Natural killer cell (primary cell): ENCODE measurements at regions not wholly inside any gene's neighbourhood (a gene's known extent, or its start where the extent isn't known, plus 50 kb on each side); places are given as distances from the start of the nearest gene placed in this dataset.

Experiments
- ATAC-seq, 3 donors: fragments of 150-1000 bp in 2 of 3; fragments of 200-7000 bp in 1 of 3; cut with Tn5 transposase; 1 replicate in 1 of 3; 2 replicates in 2 of 3; pipeline ENCODE4 v1.10.0; 2021; ENCODE audit warnings: mild to moderate bottlenecking in 2 of 3, moderate library complexity in 2 of 3
- DNase-seq, 2 donors: peaks; one replicate each; pipeline versions ENCODE4 v3.0.0 to v3.0.0-alpha.2; 2013 to 2021; ENCODE audit warnings: mixed read lengths in 1 of 2
- H3K27ac ChIP-seq: one replicate; pipeline ENCODE4 v1.5.1; 2013; ENCODE audit warnings: mild to moderate bottlenecking, low read length
- H3K27me3 ChIP-seq: one replicate; pipeline ENCODE4 v1.6.1; 2013; ENCODE audit warnings: low read length; ENCODE audit not compliant: control insufficient read depth, insufficient read depth
- H3K36me3 ChIP-seq: one replicate; pipeline ENCODE4 v1.6.1; 2013; ENCODE audit warnings: low read length; ENCODE audit not compliant: control insufficient read depth, insufficient read depth
- H3K4me1 ChIP-seq: one replicate; pipeline ENCODE4 v1.6.1; 2013; ENCODE audit warnings: low read length; ENCODE audit not compliant: control insufficient read depth, insufficient read depth
- H3K4me3 ChIP-seq: one replicate; pipeline ENCODE4 v1.5.1; 2013; ENCODE audit warnings: low read length
- H3K9me3 ChIP-seq: one replicate; pipeline ENCODE4 v1.6.1; 2013; ENCODE audit warnings: low read length; ENCODE audit not compliant: control insufficient read depth, insufficient read depth
- H3K27ac Mint-ChIP-seq, 2 donors: one replicate each; pipeline ENCODE4 v1.8.0; 2022; ENCODE audit warnings: mild to moderate bottlenecking in 2 of 2, mixed read lengths in 2 of 2, moderate library complexity in 1 of 2
- H3K27me3 Mint-ChIP-seq, 2 donors: one replicate each; pipeline ENCODE4 v1.8.0; 2022; ENCODE audit warnings: low read depth in 2 of 2, mixed read lengths in 2 of 2
- H3K36me3 Mint-ChIP-seq: one replicate; pipeline ENCODE4 v1.8.0; 2022; ENCODE audit warnings: mixed read lengths
- H3K4me1 Mint-ChIP-seq, 2 donors: one replicate each; pipeline ENCODE4 v1.8.0; 2022; ENCODE audit warnings: mixed read lengths in 2 of 2
- H3K4me3 Mint-ChIP-seq: one replicate; pipeline ENCODE4 v1.8.0; 2022; ENCODE audit warnings: mild to moderate bottlenecking, moderate library complexity, mixed read lengths
- H3K9me3 Mint-ChIP-seq, 2 donors: one replicate each; pipeline ENCODE4 v1.8.0; 2022; ENCODE audit warnings: mixed read lengths in 2 of 2
- WGBS: methylation state at CpG from one replicate; pipeline ENCODE4 v1.1.7; 2013; ENCODE audit warnings: missing lambda C conversion rate; ENCODE audit not compliant: insufficient coverage; 5-methylcytosine and 5-hydroxymethylcytosine counted together
- intact Hi-C: fragments of 100-400 bp; cut with micrococcal nuclease; formaldehyde crosslinking; loops from one replicate; pipeline ENCODE4 v1.14.2; 2022
- TF ChIP-seq, protein P1 (sequence below): fragments of 200-600 bp; IDR thresholded peaks from one replicate; pipeline ENCODE4 v1.8.0; 2022; ENCODE audit warnings: antibody characterized with exemption

DNA sequence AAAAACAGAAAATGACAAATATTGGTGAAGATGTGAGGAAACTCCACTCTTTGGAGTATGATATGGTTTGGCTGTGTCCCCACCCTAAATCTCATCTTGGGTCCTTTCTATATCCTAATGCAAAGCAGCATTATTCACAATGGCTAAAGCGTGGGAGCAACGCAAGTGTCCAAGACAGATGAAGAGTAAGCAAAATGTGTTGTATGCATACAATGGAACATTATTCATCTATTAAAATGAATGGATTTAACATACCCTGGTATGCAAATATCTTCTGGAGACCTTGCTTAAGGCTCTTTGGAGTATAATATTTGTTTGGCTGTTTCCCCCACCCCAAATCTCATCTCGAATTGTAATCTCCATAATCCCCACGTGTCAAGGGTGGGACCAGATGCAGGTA lies 839.8 kb upstream of the POM121L12 start:
- no peak overlapping the region for H3K4me3 ChIP-seq
- Mint-ChIP-seq H3K27me3 (no peaks in the 10 kb centered on the region), H3K36me3 (no peaks in the 10 kb centered on the region), H3K4me3 (no peak overlapping the region), H3K9me3 (peaks cover 18 to 21% of the 10 kb centered on the region in 2 donors), H3K27ac (no peak overlapping the region), H3K4me1 (no peaks in the 10 kb centered on the region)
- TF ChIP-seq, protein P1, sequence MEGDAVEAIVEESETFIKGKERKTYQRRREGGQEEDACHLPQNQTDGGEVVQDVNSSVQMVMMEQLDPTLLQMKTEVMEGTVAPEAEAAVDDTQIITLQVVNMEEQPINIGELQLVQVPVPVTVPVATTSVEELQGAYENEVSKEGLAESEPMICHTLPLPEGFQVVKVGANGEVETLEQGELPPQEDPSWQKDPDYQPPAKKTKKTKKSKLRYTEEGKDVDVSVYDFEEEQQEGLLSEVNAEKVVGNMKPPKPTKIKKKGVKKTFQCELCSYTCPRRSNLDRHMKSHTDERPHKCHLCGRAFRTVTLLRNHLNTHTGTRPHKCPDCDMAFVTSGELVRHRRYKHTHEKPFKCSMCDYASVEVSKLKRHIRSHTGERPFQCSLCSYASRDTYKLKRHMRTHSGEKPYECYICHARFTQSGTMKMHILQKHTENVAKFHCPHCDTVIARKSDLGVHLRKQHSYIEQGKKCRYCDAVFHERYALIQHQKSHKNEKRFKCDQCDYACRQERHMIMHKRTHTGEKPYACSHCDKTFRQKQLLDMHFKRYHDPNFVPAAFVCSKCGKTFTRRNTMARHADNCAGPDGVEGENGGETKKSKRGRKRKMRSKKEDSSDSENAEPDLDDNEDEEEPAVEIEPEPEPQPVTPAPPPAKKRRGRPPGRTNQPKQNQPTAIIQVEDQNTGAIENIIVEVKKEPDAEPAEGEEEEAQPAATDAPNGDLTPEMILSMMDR: no peak
- DNase-seq (no peak), ATAC-seq (no peak)
- intact Hi-C loops: no loop called here
- H3K4me1 ChIP-seq: no peaks in the 10 kb centered on the region
- WGBS: no CpG with 5 or more reads among the region's 4 CpGs
- no peaks in the 10 kb centered on the region for H3K27me3 ChIP-seq
- H3K9me3 ChIP-seq: peaks cover 7% of the 10 kb centered on the region
- no peak overlapping the region for H3K27ac ChIP-seq
- no peaks in the 10 kb centered on the region for H3K36me3 ChIP-seq

GRCh38 chr7:52189153-52189778 lies 846.2 kb upstream of the POM121L12 start:
- H3K27me3 Mint-ChIP-seq: no peaks in the 10 kb centered on the region
- no peak for ATAC-seq
- peaks cover 5% of the 10 kb centered on the region for H3K9me3 ChIP-seq
- H3K36me3 ChIP-seq: no peaks in the 10 kb centered on the region
- H3K27ac Mint-ChIP-seq: no peak overlapping the region
- no peaks in the 10 kb centered on the region for H3K27me3 ChIP-seq
- no peak overlapping the region for H3K4me3 ChIP-seq
- no peak overlapping the region for H3K27ac ChIP-seq
- H3K9me3 Mint-ChIP-seq: peaks cover 14 to 22% of the 10 kb centered on the region in 2 donors
- no peak for DNase-seq
- TF ChIP-seq, protein P1: no peak
- H3K36me3 Mint-ChIP-seq: no peaks in the 10 kb centered on the region
- H3K4me1 Mint-ChIP-seq: no peaks in the 10 kb centered on the region
- WGBS: 89% methylated on average over 2 of the region's 2 CpGs
- no peaks in the 10 kb centered on the region for H3K4me1 ChIP-seq
- intact Hi-C loops: no loop called here
- no peak overlapping the region for H3K4me3 Mint-ChIP-seq

DNA sequence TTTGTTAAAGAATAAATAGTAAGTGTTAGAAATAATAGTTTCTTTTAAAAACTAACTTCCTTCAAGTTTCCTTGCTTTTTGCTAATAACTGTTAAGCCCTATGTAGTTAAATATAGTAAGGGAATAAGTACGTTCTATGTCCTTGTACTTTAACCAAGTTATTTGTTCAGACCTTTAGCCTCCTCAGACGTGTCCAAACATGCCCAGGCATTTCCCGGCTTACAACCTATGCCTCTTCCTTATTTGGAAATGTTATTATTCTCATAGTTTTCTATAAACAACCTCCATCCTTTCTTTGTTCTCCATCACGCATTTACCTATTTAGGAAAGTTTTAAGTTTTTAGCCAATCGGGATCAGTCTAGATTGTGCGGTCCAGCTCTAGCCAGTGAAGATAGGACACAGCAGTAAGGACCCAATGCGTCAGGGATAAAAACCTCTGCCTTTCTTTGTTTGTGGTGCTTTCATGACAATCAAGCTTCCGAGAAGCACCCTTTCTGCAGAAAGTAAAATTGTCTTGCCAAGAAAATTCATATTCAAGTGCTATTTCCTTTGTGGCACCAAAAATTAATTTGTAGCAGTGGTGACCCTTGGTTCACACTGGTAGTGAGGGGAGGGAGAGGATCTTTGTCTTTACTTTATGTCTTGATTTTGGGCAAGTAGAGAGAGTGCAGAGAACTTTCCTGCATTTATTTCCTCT lies 851.3 kb upstream of the POM121L12 start:
- peaks cover 5% of the 10 kb centered on the region for H3K36me3 Mint-ChIP-seq
- ATAC-seq: no peak
- 89% methylated on average over 7 of the region's 8 CpGs for WGBS

More for the DNA sequence above, 851.3 kb upstream of the POM121L12 start:
- H3K9me3 Mint-ChIP-seq: peaks cover 10 to 26% of the 10 kb centered on the region in 2 donors
- H3K9me3 ChIP-seq: peaks cover 6% of the 10 kb centered on the region
- H3K27ac Mint-ChIP-seq: no peak overlapping the region
- DNase-seq: no peak
- no peaks in the 10 kb centered on the region for H3K27me3 Mint-ChIP-seq
- no peak overlapping the region for H3K4me3 Mint-ChIP-seq
- no peaks in the 10 kb centered on the region for H3K4me1 Mint-ChIP-seq
- TF ChIP-seq, protein P1: no peak
- intact Hi-C loops: no loop called here
- no peaks in the 10 kb centered on the region for H3K4me1 ChIP-seq
- H3K36me3 ChIP-seq: no peaks in the 10 kb centered on the region
- H3K27me3 ChIP-seq: no peaks in the 10 kb centered on the region
- H3K27ac ChIP-seq: no peak overlapping the region
- no peak overlapping the region for H3K4me3 ChIP-seq
